SU-DHL-6 (cell line): ENCODE measurements at regions not wholly inside any gene's neighbourhood (a gene's known extent, or its start where the extent isn't known, plus 50 kb on each side); places are given as distances from the start of the nearest gene placed in this dataset.

Source experiments
- CTCF ChIP-seq: fragments of 200-600 bp; sonication (generic); IDR thresholded peaks from one replicate; pipeline ENCODE4 v1.5.1; 2017; ENCODE audit warnings: antibody characterized with exemption, mild to moderate bottlenecking, low read length, moderate library complexity; ENCODE audit not compliant: insufficient read depth, poor library complexity, severe bottlenecking
- EZH2phosphoT487 ChIP-seq: fragments of 200-600 bp; sonication (generic), shearing (Covaris generic); conservative IDR thresholded peaks from 2 replicates; pipeline ENCODE4 v1.6.1; 2018; ENCODE audit warnings: mild to moderate bottlenecking, antibody characterized with exemption, low read length, moderate library complexity, mixed read lengths

- TF ChIP-seq EZH2phosphoT487 = no peak
- TF ChIP-seq CTCF = no peak
These were observed 144.9 kb upstream of the TPM1 start for GRCh38 chr15:62897634-62898033.
